GM12891 (cell line): ENCODE measurements at regions not wholly inside any gene's neighbourhood (a gene's known extent, or its start where the extent isn't known, plus 50 kb on each side); places are given as distances from the start of the nearest gene placed in this dataset.

Experiments
- SPI1 ChIP-seq: IDR thresholded peaks from 2 replicates; pipeline ENCODE4 v1.6.1; 2011; ENCODE audit warnings: low read depth, low read length, control low read depth
- TAF1 ChIP-seq: IDR thresholded peaks from 2 replicates; pipeline ENCODE4 v1.6.1; 2011; ENCODE audit warnings: low read depth, low read length, control low read depth

DNA sequence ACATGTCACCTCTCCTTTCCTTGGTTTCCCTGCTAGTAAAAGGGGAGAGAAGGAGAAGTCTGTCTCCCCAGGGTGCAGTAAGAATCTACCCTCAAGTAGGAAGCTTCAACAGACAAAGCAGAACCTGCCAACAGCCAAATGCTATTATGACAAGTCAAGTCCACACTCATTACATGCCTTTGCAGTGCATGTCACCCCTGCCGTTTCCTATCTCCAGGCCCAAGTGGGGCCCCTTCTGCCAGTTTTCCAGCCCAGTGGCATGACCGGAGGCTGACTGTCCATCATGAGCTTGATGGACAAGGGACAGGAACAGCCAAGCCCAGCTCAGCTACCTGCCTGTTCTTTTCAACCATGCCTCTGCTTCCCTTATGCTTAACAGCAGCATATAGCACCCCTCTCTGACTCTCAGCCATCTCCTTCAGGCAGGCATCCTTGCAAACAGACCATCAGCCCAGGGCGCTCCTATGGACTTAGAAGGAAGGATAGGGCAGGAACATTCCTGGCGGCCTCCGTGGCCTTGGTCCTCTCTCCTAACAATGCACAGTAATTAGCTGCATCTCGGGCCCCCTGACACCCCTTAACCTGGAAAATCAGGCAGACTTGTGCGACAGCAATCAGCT lies 107.2 kb upstream of the RAD23B start:
- TF ChIP-seq SPI1 (no peak), TAF1 (no peak)
